SU-DHL-6 (cell line): ENCODE measurements at regions not wholly inside any gene's neighbourhood (a gene's known extent, or its start where the extent isn't known, plus 50 kb on each side); places are given as distances from the start of the nearest gene placed in this dataset.

Experiments used
- CTCF ChIP-seq: fragments of 200-600 bp; sonication (generic); IDR thresholded peaks from one replicate; pipeline ENCODE4 v1.5.1; 2017; ENCODE audit warnings: antibody characterized with exemption, mild to moderate bottlenecking, low read length, moderate library complexity; ENCODE audit not compliant: insufficient read depth, poor library complexity, severe bottlenecking
- EZH2phosphoT487 ChIP-seq: fragments of 200-600 bp; sonication (generic), shearing (Covaris generic); conservative IDR thresholded peaks from 2 replicates; pipeline ENCODE4 v1.6.1; 2018; ENCODE audit warnings: mild to moderate bottlenecking, antibody characterized with exemption, low read length, moderate library complexity, mixed read lengths

GRCh38 chr2:19033240-19033639 lies 325.2 kb downstream of the OSR1 start:
- TF ChIP-seq CTCF, result no peak
- TF ChIP-seq EZH2phosphoT487, result no peak
